ENCODE measurements at regions not wholly inside any gene's neighbourhood (a gene's known extent, or its start where the extent isn't known, plus 50 kb on each side); places are given as distances from the start of the nearest gene placed in this dataset.

GRCh38 chr3:102529452-102529851 is 94.6 kb downstream of the ZPLD1 start:
- DNase-seq = no peak

- peak; percentile 60 for DNase-seq
Measured at GRCh38 chr3:102530415-102531181, 95.8 kb downstream of the ZPLD1 start.

- no peak for DNase-seq
Measured at GRCh38 chr3:102531686-102532085, 96.9 kb downstream of the ZPLD1 start.

- peak; percentile 72 for DNase-seq
Measured at GRCh38 chr3:102532901-102533300, 98.1 kb downstream of the ZPLD1 start.

- no peak for DNase-seq
Measured at GRCh38 chr3:102533784-102534183, 99.0 kb downstream of the ZPLD1 start.

- DNase-seq = peak; percentile 30
Measured at GRCh38 chr3:102536456-102536855, 101.6 kb downstream of the ZPLD1 start.

- no peak for DNase-seq
Measured at GRCh38 chr3:102537123-102537522, 102.3 kb downstream of the ZPLD1 start.

GRCh38 chr3:102544741-102545140 is 109.9 kb downstream of the ZPLD1 start:
- no peak for DNase-seq

GRCh38 chr3:102545276-102545675 is 110.5 kb downstream of the ZPLD1 start:
- DNase-seq = no peak

GRCh38 chr3:102553876-102554275 is 119.1 kb downstream of the ZPLD1 start:
- DNase-seq = no peak

- DNase-seq = no peak
Measured at GRCh38 chr3:102570511-102570910, 135.7 kb downstream of the ZPLD1 start.

- no peak for DNase-seq
Measured at GRCh38 chr3:102571006-102571405, 136.2 kb downstream of the ZPLD1 start.

GRCh38 chr3:102571720-102572384 is 137.0 kb downstream of the ZPLD1 start:
- DNase-seq = no peak

GRCh38 chr3:102573483-102574028 is 138.7 kb downstream of the ZPLD1 start:
- no peak for DNase-seq

GRCh38 chr3:102574355-102574754 is 139.5 kb downstream of the ZPLD1 start:
- DNase-seq = no peak

GRCh38 chr3:102576651-102577050 is 141.8 kb downstream of the ZPLD1 start:
- no peak for DNase-seq

GRCh38 chr3:102577082-102577789 is 142.4 kb downstream of the ZPLD1 start:
- DNase-seq = no peak

- no peak for DNase-seq
Measured at GRCh38 chr3:102580760-102581159, 145.9 kb downstream of the ZPLD1 start.

GRCh38 chr3:102586485-102586884 is 151.7 kb downstream of the ZPLD1 start:
- DNase-seq = no peak

- DNase-seq = no peak
Measured at GRCh38 chr3:102593812-102594602, 159.2 kb downstream of the ZPLD1 start.

- DNase-seq = no peak
Measured at GRCh38 chr3:102595057-102595456, 160.2 kb downstream of the ZPLD1 start.

GRCh38 chr3:102599819-102600576 is 165.2 kb downstream of the ZPLD1 start:
- DNase-seq = no peak
